ENCODE measurements at regions not wholly inside any gene's neighbourhood (a gene's known extent, or its start where the extent isn't known, plus 50 kb on each side); places are given as distances from the start of the nearest gene placed in this dataset.

GRCh38 chr4:30783751-30784150 is 63.6 kb downstream of the PCDH7 start:
- no peak for DNase-seq

- DNase-seq: no peak
These were observed 69.1 kb downstream of the PCDH7 start for GRCh38 chr4:30789219-30789671.

GRCh38 chr4:30790123-30790522 is 70.0 kb downstream of the PCDH7 start:
- no peak for DNase-seq

GRCh38 chr4:30790998-30791397 is 70.8 kb downstream of the PCDH7 start:
- no peak for DNase-seq

DNA sequence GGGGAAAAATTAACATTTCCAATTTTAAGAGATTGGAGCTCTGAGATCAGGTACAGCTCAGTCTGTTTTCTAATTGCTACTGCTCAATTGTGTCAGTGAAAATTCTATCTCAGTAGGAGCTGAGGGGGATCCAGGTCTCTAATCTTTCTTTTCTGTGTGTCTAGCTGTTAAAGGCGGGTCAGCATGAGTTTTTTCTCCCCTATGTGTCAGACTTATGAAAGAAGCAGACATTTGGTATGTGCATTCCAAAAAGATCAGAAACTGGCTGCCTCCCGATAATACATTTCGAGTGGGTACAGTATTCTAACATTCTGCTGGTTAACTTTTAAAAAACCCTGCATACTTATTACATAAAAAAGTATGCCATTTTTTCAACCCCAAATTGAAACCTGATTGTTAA is 72.4 kb downstream of the PCDH7 start:
- DNase-seq: no peak

DNA sequence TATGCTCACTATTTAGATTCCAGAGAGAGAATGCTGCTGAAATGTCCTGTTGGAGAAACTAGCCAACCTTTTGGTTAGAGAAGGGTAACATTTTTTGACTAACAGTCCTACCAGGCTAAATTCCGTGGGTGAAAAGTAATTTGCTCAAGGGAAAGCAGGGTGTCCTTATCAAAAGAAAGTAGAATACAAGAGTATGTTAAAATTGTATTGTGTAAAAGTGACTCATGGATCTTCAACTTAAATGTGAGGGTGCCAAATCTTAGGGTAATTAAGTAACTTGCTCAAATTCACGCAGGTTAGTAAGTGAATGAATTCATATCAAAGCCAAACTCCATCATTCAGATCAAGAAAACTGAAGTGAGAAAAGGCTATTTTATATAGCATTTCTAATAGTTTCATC is 81.7 kb downstream of the PCDH7 start:
- no peak for DNase-seq

GRCh38 chr4:30802622-30803323 is 82.6 kb downstream of the PCDH7 start:
- no peak for DNase-seq

- DNase-seq: no peak
These were observed 88.1 kb downstream of the PCDH7 start for GRCh38 chr4:30808276-30808675.

DNA sequence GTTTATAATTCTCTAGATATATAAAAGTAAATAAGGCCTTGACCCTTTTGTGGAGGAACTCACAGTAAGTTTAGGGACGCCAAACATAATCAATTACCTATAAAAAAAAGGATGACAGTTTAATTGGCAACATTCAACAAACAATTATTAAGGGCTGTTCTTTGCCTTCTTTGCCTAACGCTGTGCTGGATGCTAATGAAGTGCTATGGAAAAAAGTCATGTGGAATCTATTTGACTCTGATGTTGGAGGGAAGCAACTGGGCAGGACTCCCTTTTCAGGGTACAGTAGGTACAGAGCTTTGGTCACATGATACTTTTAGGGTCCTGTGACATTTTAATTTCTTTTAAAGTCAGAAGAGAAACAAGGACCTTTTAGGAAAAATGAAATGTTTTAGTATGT is 91.1 kb downstream of the PCDH7 start:
- DNase-seq: no peak

- DNase-seq: no peak
These were observed 95.5 kb downstream of the PCDH7 start for GRCh38 chr4:30815685-30816084.

GRCh38 chr4:30817447-30817846 is 97.3 kb downstream of the PCDH7 start:
- DNase-seq: no peak

DNA sequence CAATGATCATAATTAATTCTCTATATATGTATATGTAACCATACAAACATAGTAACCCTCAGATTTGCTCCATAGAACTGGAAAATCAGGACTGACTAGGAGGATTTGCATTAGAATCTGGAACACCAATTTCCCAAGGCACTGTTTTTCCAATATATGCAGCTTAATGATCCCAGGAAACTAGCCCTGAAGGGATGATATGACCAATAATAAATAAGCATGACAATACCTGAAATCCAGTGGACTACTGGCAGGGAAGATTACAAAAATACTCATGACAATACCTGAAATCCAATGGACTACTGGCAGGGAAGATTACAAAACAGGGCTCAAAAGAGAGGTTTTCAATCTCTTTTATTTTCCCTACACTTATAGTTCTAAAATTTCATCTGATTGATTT is 98.4 kb downstream of the PCDH7 start:
- no peak for DNase-seq

- DNase-seq: no peak
These were observed 101.1 kb downstream of the PCDH7 start for GRCh38 chr4:30821275-30821674.

DNA sequence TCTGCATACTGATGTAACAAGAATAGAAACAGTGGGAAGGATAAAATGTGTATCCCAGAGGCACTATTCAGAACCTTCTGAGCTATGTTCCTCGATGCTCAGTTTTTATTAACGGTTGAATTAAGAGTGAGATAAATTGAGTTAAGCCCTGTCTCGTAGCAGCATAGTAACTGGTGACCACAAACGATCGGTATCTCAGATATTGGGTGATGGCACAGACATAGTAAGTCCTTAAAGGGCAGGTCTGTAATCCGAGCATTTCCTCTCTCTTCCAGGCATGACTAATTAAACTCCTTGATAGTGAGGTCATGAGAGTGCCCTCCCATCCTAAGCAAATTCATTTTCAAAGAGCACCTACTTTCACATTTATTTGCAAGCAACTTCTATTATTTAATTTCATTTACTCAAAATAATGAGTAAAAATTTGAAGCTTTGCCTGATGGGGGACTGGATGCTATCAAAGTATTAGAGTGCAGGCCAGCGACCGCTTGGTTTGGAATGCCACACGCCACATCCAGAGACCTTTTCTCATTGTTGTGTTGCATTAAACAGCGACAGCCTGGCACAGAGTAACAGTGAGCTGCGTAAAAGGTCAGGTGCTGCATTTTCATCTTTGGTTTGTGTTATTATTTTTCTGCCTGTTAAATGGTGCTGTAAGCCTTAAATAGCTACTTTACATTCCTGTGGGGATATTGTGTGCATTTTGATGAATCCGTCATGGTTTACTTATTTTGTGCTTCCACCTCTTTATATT is 101.9 kb downstream of the PCDH7 start:
- DNase-seq: no peak

GRCh38 chr4:30822911-30823551 is 102.9 kb downstream of the PCDH7 start:
- DNase-seq: no peak

DNA sequence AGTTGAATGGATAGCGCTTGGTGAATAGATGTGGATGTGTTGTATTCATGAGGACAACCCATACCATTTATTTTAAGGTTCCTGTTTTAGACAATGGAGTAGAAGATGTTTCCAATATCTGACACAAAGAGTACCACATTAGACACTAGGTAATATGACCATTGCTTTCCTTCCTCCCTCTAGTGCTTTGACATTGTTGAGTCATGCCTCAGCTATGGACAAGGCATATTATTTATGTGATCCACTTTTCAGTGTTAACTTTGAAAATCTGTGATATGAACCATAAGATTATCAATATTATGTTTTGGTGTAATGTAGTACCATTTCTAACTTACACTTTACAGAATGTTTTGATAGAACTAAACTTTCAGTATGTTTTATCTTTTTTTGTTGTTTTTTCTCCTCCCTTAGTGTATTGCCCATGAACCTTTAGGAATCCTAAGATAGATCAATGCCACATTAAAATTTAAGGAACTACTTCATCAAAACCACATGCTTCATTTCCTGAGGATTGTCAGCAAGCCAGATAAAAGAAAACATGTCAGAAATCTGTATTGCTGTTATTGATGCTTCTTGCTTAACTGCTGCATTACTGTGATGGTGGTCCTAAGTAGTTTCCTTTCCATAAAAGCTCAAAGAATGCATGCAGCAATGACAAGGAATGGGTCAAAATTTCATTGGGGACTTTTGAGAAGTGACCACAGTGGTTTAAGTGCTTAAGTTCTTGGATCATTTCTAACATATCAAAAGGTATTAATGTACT is 105.0 kb downstream of the PCDH7 start:
- no peak for DNase-seq

DNA sequence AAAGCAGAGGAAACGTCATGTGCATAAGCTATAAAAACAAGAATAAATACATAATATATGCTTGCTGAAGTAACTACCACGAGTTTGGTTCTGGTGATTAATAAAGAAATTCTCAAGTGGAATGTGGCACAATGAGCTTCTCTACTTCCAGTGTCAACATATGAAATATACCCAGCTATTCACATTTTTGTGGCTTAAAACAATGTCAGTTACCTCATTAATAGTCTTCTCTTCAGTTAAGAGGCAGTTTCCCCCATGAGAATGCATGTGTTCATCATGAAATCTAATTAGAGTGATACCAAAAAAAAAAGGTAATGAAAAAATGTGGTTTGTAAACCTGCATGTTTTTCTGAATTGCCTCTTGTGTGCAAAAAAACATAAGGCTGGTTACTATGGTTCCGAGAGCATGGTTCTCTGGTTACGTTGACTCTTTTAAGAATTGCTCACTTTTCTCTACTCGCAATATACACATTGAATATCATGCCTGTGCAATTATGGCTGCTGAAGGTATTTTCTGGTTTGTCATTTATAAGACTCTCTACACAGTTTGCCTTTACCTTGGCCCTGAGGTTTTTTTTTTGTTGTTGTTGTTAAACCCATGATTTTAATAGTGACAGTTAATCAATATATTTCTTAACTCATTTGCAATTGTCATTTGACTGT is 108.2 kb downstream of the PCDH7 start:
- DNase-seq: no peak

DNA sequence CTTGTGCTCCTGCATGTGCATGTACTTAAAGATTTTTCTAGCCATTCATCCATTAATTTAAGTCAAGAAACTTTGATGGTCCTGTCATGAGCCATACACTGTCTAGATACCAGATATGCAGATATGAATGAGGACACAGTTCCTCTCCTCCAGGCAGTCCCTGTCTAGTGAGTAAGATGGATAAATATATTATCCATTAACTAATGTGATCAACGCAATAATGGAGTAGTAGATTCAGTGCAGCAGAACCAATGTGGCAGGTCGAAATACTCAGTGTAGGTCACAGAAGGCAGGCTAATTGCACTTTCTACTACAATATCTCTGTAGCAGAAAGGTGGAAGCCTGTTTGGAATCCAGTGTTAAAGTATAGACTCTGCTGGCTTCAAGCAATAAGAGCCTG is 112.5 kb downstream of the PCDH7 start:
- no peak for DNase-seq

- no peak for DNase-seq
These were observed 113.0 kb downstream of the PCDH7 start for GRCh38 chr4:30833206-30833605.

GRCh38 chr4:30835044-30835443 is 114.9 kb downstream of the PCDH7 start:
- no peak for DNase-seq

GRCh38 chr4:30836231-30836630 is 116.1 kb downstream of the PCDH7 start:
- no peak for DNase-seq

- no peak for DNase-seq
These were observed 117.0 kb downstream of the PCDH7 start for GRCh38 chr4:30837131-30837539.

- DNase-seq: no peak
These were observed 117.7 kb downstream of the PCDH7 start for GRCh38 chr4:30837861-30838260.
